IMR-90 (cell line): ENCODE measurements at regions not wholly inside any gene's neighbourhood (a gene's known extent, or its start where the extent isn't known, plus 50 kb on each side); places are given as distances from the start of the nearest gene placed in this dataset.

Experiments
- ATAC-seq: fragments of 200-7000 bp; cut with Tn5 transposase; 2 replicates; pipeline ENCODE4 v1.9.1; 2020; ENCODE audit warnings: low read depth, mild to moderate bottlenecking, moderate library complexity
- BruUV-seq: library from RNA; stranded (reverse); fragments of 400-500 nt; replicated peaks from 2 replicates; lab custom pipeline; 2021; lab: Mats Ljungman, UMichigan
- CTCF ChIA-PET: fragments of 300-600 bp; formaldehyde crosslinking; extraction: SDS; loops from one replicate; lab custom pipeline; 2021; ENCODE audit warnings: antibody characterized with exemption; lab: Yijun Ruan, JAX
- POLR2A ChIA-PET: fragments of 300-600 bp; sonication (Branson Sonifier 250); formaldehyde crosslinking; loops from one replicate; lab custom pipeline; 2022; ENCODE audit warnings: antibody characterized with exemption; ENCODE audit not compliant: unreplicated experiment; lab: Charles Lee
- DNase-seq: peaks from one replicate; pipeline ENCODE4 v3.0.0; 2013
- H2AFZ ChIP-seq: replicated peaks from 2 replicates; pipeline ENCODE3; 2013; ENCODE audit warnings: low read length, mild to moderate bottlenecking; ENCODE audit not compliant: poor library complexity
- H2AK5ac ChIP-seq: 2 replicates; pipeline ENCODE4 v1.6.1; 2013; ENCODE audit warnings: low read depth, low read length, inconsistent platforms
- H2AK9ac ChIP-seq: replicated peaks from 2 replicates; pipeline ENCODE3; 2013; ENCODE audit warnings: mild to moderate bottlenecking, low read depth, low read length, moderate library complexity; ENCODE audit not compliant: poor library complexity
- H2BK120ac ChIP-seq: 2 replicates; pipeline ENCODE4 v1.6.1; 2013; ENCODE audit warnings: low read depth, low read length, inconsistent platforms
- H2BK15ac ChIP-seq: 3 replicates; pipeline ENCODE4 v1.6.1; 2013; ENCODE audit warnings: low read depth, low read length, inconsistent platforms
- H2BK20ac ChIP-seq: 2 replicates; pipeline ENCODE4 v1.6.1; 2013; ENCODE audit warnings: low read depth, mild to moderate bottlenecking, inconsistent platforms, low read length, moderate library complexity
- H2BK5ac ChIP-seq: 2 replicates; pipeline ENCODE4 v1.6.1; 2013; ENCODE audit warnings: mild to moderate bottlenecking, low read depth, low read length, inconsistent platforms; ENCODE audit not compliant: poor library complexity, severe bottlenecking
- H3K14ac ChIP-seq: replicated peaks from 2 replicates; pipeline ENCODE4 v1.6.1; 2013; ENCODE audit warnings: low read depth, low read length, inconsistent platforms
- H3K18ac ChIP-seq: 2 replicates; pipeline ENCODE4 v1.6.1; 2013; ENCODE audit warnings: low read depth, low read length, control low read depth
- H3K23ac ChIP-seq: 2 replicates; pipeline ENCODE4 v1.6.1; 2013; ENCODE audit warnings: low read depth, low read length, inconsistent platforms
- H3K27ac ChIP-seq: 2 replicates; pipeline ENCODE4 v1.5.1; 2013; ENCODE audit warnings: mild to moderate bottlenecking, control low read depth, low read length; ENCODE audit not compliant: insufficient read depth
- H3K27me3 ChIP-seq: 2 replicates; pipeline ENCODE4 v1.6.1; 2013; ENCODE audit warnings: low read length; ENCODE audit not compliant: control insufficient read depth, insufficient read depth
- H3K36me3 ChIP-seq: 2 replicates; pipeline ENCODE4 v1.6.1; 2013; ENCODE audit warnings: low read length, mixed read lengths; ENCODE audit not compliant: control insufficient read depth, insufficient read depth
- H3K4ac ChIP-seq: 2 replicates; pipeline ENCODE4 v1.6.1; 2013; ENCODE audit warnings: low read depth, low read length, inconsistent platforms
- H3K4me1 ChIP-seq: 2 replicates; pipeline ENCODE4 v1.6.1; 2013; ENCODE audit warnings: low read length, mixed read lengths; ENCODE audit not compliant: control insufficient read depth, insufficient read depth
- H3K4me2 ChIP-seq: 2 replicates; pipeline ENCODE4 v1.6.1; 2013; ENCODE audit warnings: low read depth, mild to moderate bottlenecking, control low read depth, low read length, moderate library complexity
- H3K4me3 ChIP-seq: 2 replicates; pipeline ENCODE4 v1.5.1; 2013; ENCODE audit warnings: low read depth, mild to moderate bottlenecking, control low read depth, low read length, moderate library complexity; ENCODE audit not compliant: insufficient read depth
- H3K56ac ChIP-seq: 2 replicates; pipeline ENCODE4 v1.6.1; 2013; ENCODE audit warnings: low read length, inconsistent platforms; ENCODE audit not compliant: insufficient read depth; ENCODE audit errors: extremely low read depth
- H3K79me1 ChIP-seq, 2 experiments: 2 replicates each; pipeline ENCODE4 v1.6.1; 2013; ENCODE audit warnings: low read length in 2 of 2, inconsistent platforms in 1 of 2, low read depth in 1 of 2
- H3K9ac ChIP-seq: 2 replicates; pipeline ENCODE4 v1.6.1; 2013; ENCODE audit warnings: low read depth, low read length, control low read depth
- H3K9me1 ChIP-seq: 2 replicates; pipeline ENCODE4 v1.6.1; 2013; ENCODE audit warnings: low read length, inconsistent platforms; ENCODE audit not compliant: insufficient read depth
- H3K9me3 ChIP-seq: 2 replicates; pipeline ENCODE4 v1.6.1; 2013; ENCODE audit warnings: low read length; ENCODE audit not compliant: control insufficient read depth, insufficient read depth
- H4K20me1 ChIP-seq: 2 replicates; pipeline ENCODE4 v1.6.1; 2013; ENCODE audit warnings: low read length, inconsistent platforms; ENCODE audit not compliant: insufficient read depth
- H4K5ac ChIP-seq: 2 replicates; pipeline ENCODE4 v1.6.1; 2013; ENCODE audit warnings: mild to moderate bottlenecking, low read depth, low read length, control low read depth
- H4K8ac ChIP-seq, 2 experiments: 2 replicates each; pipeline ENCODE4 v1.6.1; 2013; ENCODE audit warnings: low read depth in 2 of 2, low read length in 2 of 2, control low read depth in 1 of 2, inconsistent platforms in 1 of 2
- H4K91ac ChIP-seq: 2 replicates; pipeline ENCODE4 v1.6.1; 2013; ENCODE audit warnings: low read depth, low read length, inconsistent platforms; ENCODE audit not compliant: insufficient read depth
- FOS ChIP-seq: fragments of 150-350 bp; IDR thresholded peaks from 2 replicates; pipeline ENCODE4 v1.6.1; 2016; ENCODE audit warnings: low read depth, low read length
- MAFK ChIP-seq: IDR thresholded peaks from 2 replicates; pipeline ENCODE4 v1.6.1; 2012; ENCODE audit warnings: low read depth, low read length, improper control_type of control experiment
- NFE2L2 ChIP-seq: fragments of 150-350 bp; IDR thresholded peaks from 2 replicates; pipeline ENCODE4 v1.6.1; 2016; ENCODE audit warnings: low read depth, mild to moderate bottlenecking, low read length
- RCOR1 ChIP-seq: IDR thresholded peaks from 2 replicates; pipeline ENCODE4 v1.6.1; 2012; ENCODE audit warnings: mild to moderate bottlenecking, low read length, improper control_type of control experiment; ENCODE audit not compliant: insufficient replicate concordance
- WGBS, 2 experiments: methylation state at CpG; one replicate each; pipeline versions ENCODE4 v1.1.5 to v1.1.7; 2013; ENCODE audit warnings: missing lambda C conversion rate in 2 of 2; ENCODE audit not compliant: insufficient read length in 1 of 2; ENCODE audit errors: extremely low coverage in 2 of 2; 5-methylcytosine and 5-hydroxymethylcytosine counted together
- dilution Hi-C: fragments of 300-500 bp; cut with HindIII; formaldehyde crosslinking; loops from one replicate; pipeline ENCODE4 v1.14.3; 2018; ENCODE audit warnings: low sequenced_read_pairs; ENCODE audit not compliant: unreplicated experiment
- in situ Hi-C: fragments of 300-500 bp; cut with MboI; formaldehyde crosslinking; loops from 3 replicates; pipeline ENCODE4 v1.14.3; 2019; ENCODE audit warnings: low sequenced_read_pairs, inconsistent platforms, mixed read lengths
- intact Hi-C: fragments of 100-400 bp; cut with micrococcal nuclease; formaldehyde crosslinking; loops from 2 replicates; pipeline ENCODE4 v1.10.0; 2022

DNA sequence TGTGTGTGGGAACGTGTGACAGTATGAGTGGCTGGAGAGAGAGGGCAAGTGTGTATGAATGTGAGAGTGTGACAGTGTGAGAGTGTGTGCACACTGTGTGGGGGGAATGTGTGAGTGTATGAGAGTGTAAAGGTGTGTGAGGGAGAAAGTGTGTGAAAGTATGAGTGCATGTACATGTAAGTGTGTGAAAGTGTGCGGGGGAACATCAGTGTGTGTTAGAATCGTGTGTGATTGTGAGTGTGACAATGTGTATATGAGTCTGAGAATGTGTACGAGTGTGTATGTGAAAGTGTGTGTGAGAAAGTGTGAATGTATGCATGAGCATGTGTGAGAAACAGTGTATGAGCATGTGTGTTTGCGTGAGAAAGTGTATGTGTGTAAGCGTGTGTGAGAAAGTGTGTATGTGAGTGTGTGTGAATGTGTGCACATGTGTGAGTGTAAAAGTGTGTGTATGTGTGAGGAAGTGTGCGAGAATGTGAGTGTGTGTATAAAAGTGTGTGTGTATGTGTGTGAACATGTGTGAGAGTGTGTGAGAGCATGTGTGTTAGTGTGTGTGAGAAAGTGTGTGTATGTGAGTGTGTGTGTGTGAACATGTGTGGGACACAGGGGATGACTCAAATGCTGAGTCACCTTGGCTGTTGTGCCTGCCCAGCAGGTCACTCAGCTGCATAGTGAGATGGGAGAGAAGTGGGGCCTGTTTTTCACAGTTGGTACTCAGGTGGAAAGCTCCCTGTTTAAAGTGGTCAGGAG lies 220.5 kb upstream of the TBX3 start:
- Histone ChIP-seq H3K9ac (no peak overlapping the region), H2BK120ac (peak overlapping the region; percentile 98), H3K36me3 (no peaks in the 10 kb centered on the region), H3K4ac (peak overlapping the region; percentile 99), H2AK5ac (peak overlapping the region; percentile 95), H4K91ac (peak overlapping the region; percentile 98), H3K56ac (no peak overlapping the region), H2AK9ac (peak overlapping the region; percentile 87), H3K4me3 (no peak overlapping the region), H4K5ac (peak overlapping the region; percentile 58), H2BK20ac (peak overlapping the region; percentile 94), H3K23ac (peak overlapping the region; percentile 99), H3K9me3 (no peaks in the 10 kb centered on the region), H2BK15ac (peak overlapping the region; percentile 91), H3K14ac (peak overlapping the region; percentile 99), H2BK5ac (peak overlapping the region; percentile 82), H4K20me1 (no peaks in the 10 kb centered on the region), H3K79me1 (peaks cover 11 to 22% of the 10 kb centered on the region in 2 experiments), H4K8ac (peak overlapping the region; percentile 65 to 99), H2AFZ (peak overlapping the region; percentile 67), H3K9me1 (peaks cover 21% of the 10 kb centered on the region), H3K4me1 (peaks cover 10% of the 10 kb centered on the region), H3K4me2 (no peak overlapping the region; the same call in 1 of the 2 replicates), H3K18ac (peak overlapping the region; percentile 64; the same call in 1 of the 2 replicates), H3K27me3 (no peaks in the 10 kb centered on the region), H3K27ac (no peak overlapping the region)
- ChIA-PET POLR2A (no interaction called here), CTCF (no interaction called here)
- dilution Hi-C loops (no loop called here), intact Hi-C loops (loop anchor here (10.0 kb wide), 2 partner anchors 140 to 240 kb away; no protein-coding TSS in a partner anchor), in situ Hi-C loops (no loop called here)
- TF ChIP-seq MAFK = peak; percentile 45; the same call in 1 of the 2 replicates
- TF ChIP-seq RCOR1 = no peak
- TF ChIP-seq NFE2L2 = peak; percentile 90
- TF ChIP-seq FOS = peak; percentile 72
- WGBS, 2 experiments = 93 to 100% methylated on average over 6 to 7 of the region's 7 CpGs
- peak; percentile 85 for DNase-seq
- no peak for ATAC-seq
- BruUV-seq = no TSS peak
